Nephron (organoid): ENCODE measurements at regions not wholly inside any gene's neighbourhood (a gene's known extent, or its start where the extent isn't known, plus 50 kb on each side); places are given as distances from the start of the nearest gene placed in this dataset.

Experiments used
- H3K27ac Mint-ChIP-seq, 3 experiments: 2 replicates each; pipeline ENCODE4 v1.8.0; 2020; ENCODE audit warnings: mixed read lengths in 3 of 3, mild to moderate bottlenecking in 2 of 3, moderate library complexity in 1 of 3
- H3K27me3 Mint-ChIP-seq: 2 replicates; pipeline ENCODE4 v1.8.0; 2021; ENCODE audit warnings: low read depth, mild to moderate bottlenecking, moderate library complexity, mixed read lengths
- H3K36me3 Mint-ChIP-seq: 2 replicates; pipeline ENCODE4 v1.8.0; 2020; ENCODE audit warnings: low read depth, mixed read lengths
- H3K4me1 Mint-ChIP-seq: 2 replicates; pipeline ENCODE4 v1.8.0; 2020; ENCODE audit warnings: mixed read lengths
- H3K4me3 Mint-ChIP-seq, 3 experiments: 2 replicates each; pipeline ENCODE4 v1.8.0; 2020; ENCODE audit warnings: mild to moderate bottlenecking in 3 of 3, mixed read lengths in 3 of 3, moderate library complexity in 2 of 3
- H3K9me3 Mint-ChIP-seq: 2 replicates; pipeline ENCODE4 v1.8.0; 2020; ENCODE audit warnings: mixed read lengths
- CTCF ChIP-seq, 3 experiments: fragments of 200-600 bp; sonication (generic); IDR thresholded peaks; one replicate each; pipeline ENCODE4 v1.5.0; 2021; ENCODE audit warnings: antibody characterized with exemption in 3 of 3; ENCODE audit not compliant: unreplicated experiment in 3 of 3

GRCh38 chr12:74626397-74626796 is 88.8 kb downstream of the ATXN7L3B start:
- Mint-ChIP-seq H3K27ac (no peak overlapping the region), H3K9me3 (peaks cover 3% of the 10 kb centered on the region), H3K4me3 (no peak overlapping the region), H3K4me1 (no peaks in the 10 kb centered on the region), H3K36me3 (no peaks in the 10 kb centered on the region), H3K27me3 (no peaks in the 10 kb centered on the region)
- TF ChIP-seq CTCF (IDR thresholded peaks at IDR 0.05; ENCODE audit: unreplicated experiment in 3 of 3), result no peak

- Mint-ChIP-seq H3K36me3 (no peaks in the 10 kb centered on the region), H3K4me1 (no peaks in the 10 kb centered on the region), H3K27me3 (no peaks in the 10 kb centered on the region)
These were observed 103.6 kb downstream of the ATXN7L3B start for GRCh38 chr12:74641262-74641661.

GRCh38 chr12:74641694-74642093 is 104.1 kb downstream of the ATXN7L3B start:
- no peak overlapping the region for H3K4me3 Mint-ChIP-seq
- H3K27me3 Mint-ChIP-seq, result no peaks in the 10 kb centered on the region
- H3K27ac Mint-ChIP-seq, result no peak overlapping the region
- no peaks in the 10 kb centered on the region for H3K9me3 Mint-ChIP-seq
- TF ChIP-seq CTCF (IDR thresholded peaks at IDR 0.05; ENCODE audit: unreplicated experiment in 3 of 3), result no peak
- H3K4me1 Mint-ChIP-seq, result no peaks in the 10 kb centered on the region
- no peaks in the 10 kb centered on the region for H3K36me3 Mint-ChIP-seq

More at GRCh38 chr12:74641262-74641661, 103.6 kb downstream of the ATXN7L3B start:
- Mint-ChIP-seq H3K4me3 (no peak overlapping the region), H3K9me3 (no peaks in the 10 kb centered on the region), H3K27ac (no peak overlapping the region)
- no peak for TF ChIP-seq CTCF (IDR thresholded peaks at IDR 0.05; ENCODE audit: unreplicated experiment in 3 of 3)

- no peaks in the 10 kb centered on the region for H3K27me3 Mint-ChIP-seq
- H3K4me3 Mint-ChIP-seq, result no peak overlapping the region
- no peak overlapping the region for H3K27ac Mint-ChIP-seq
- no peaks in the 10 kb centered on the region for H3K9me3 Mint-ChIP-seq
- H3K4me1 Mint-ChIP-seq, result no peaks in the 10 kb centered on the region
- H3K36me3 Mint-ChIP-seq, result no peaks in the 10 kb centered on the region
- TF ChIP-seq CTCF (IDR thresholded peaks at IDR 0.05; ENCODE audit: unreplicated experiment in 3 of 3), result no peak
These were observed 107.0 kb downstream of the ATXN7L3B start for GRCh38 chr12:74644681-74645080.

GRCh38 chr12:74646831-74647230 is 109.2 kb downstream of the ATXN7L3B start:
- no peaks in the 10 kb centered on the region for H3K9me3 Mint-ChIP-seq
- H3K27ac Mint-ChIP-seq, result no peak overlapping the region
- H3K36me3 Mint-ChIP-seq, result no peaks in the 10 kb centered on the region
- H3K4me1 Mint-ChIP-seq, result no peaks in the 10 kb centered on the region
- no peak overlapping the region for H3K4me3 Mint-ChIP-seq
- H3K27me3 Mint-ChIP-seq, result no peaks in the 10 kb centered on the region
- TF ChIP-seq CTCF (IDR thresholded peaks at IDR 0.05; ENCODE audit: unreplicated experiment in 3 of 3), result peak; percentile 47 to 51 (median 48)

GRCh38 chr12:74647256-74647655 is 109.6 kb downstream of the ATXN7L3B start:
- Mint-ChIP-seq H3K27ac (no peak overlapping the region), H3K27me3 (no peaks in the 10 kb centered on the region), H3K36me3 (no peaks in the 10 kb centered on the region), H3K4me1 (no peaks in the 10 kb centered on the region), H3K9me3 (no peaks in the 10 kb centered on the region), H3K4me3 (no peak overlapping the region)
- TF ChIP-seq CTCF (IDR thresholded peaks at IDR 0.05; ENCODE audit: unreplicated experiment in 3 of 3), result no peak
